ENCODE measurements at regions not wholly inside any gene's neighbourhood (a gene's known extent, or its start where the extent isn't known, plus 50 kb on each side); places are given as distances from the start of the nearest gene placed in this dataset.

GRCh38 chr12:13425766-13426165, 229.2 kb downstream of the EMP1 start (continued):
- TF ChIP-seq, protein P1, sequence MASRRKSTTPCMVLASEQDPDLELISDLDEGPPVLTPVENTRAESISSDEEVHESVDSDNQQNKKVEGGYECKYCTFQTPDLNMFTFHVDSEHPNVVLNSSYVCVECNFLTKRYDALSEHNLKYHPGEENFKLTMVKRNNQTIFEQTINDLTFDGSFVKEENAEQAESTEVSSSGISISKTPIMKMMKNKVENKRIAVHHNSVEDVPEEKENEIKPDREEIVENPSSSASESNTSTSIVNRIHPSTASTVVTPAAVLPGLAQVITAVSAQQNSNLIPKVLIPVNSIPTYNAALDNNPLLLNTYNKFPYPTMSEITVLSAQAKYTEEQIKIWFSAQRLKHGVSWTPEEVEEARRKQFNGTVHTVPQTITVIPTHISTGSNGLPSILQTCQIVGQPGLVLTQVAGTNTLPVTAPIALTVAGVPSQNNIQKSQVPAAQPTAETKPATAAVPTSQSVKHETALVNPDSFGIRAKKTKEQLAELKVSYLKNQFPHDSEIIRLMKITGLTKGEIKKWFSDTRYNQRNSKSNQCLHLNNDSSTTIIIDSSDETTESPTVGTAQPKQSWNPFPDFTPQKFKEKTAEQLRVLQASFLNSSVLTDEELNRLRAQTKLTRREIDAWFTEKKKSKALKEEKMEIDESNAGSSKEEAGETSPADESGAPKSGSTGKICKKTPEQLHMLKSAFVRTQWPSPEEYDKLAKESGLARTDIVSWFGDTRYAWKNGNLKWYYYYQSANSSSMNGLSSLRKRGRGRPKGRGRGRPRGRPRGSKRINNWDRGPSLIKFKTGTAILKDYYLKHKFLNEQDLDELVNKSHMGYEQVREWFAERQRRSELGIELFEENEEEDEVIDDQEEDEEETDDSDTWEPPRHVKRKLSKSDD (CRISPR knock-in tag; IDR thresholded peaks at IDR 0.05; ENCODE audit: low read depth): no peak
- no peak for TF ChIP-seq ZNF512 (CRISPR knock-in tag; IDR thresholded peaks at IDR 0.05)

- H3K27me3 ChIP-seq (ENCODE audit: control insufficient read depth in 1 of 2, insufficient read depth in 2 of 2, low read length in 2 of 2): no peaks in the 10 kb centered on the region
- H3K36me3 ChIP-seq (replicated peaks in 1 of 2; ENCODE audit: control insufficient read depth in 1 of 2, insufficient read depth in 2 of 2, low read length in 2 of 2): no peaks in the 10 kb centered on the region
- in situ Hi-C loops (cut with HindIII; ENCODE audit: extremely low pct_ligation_motif_present, low pct_unique_long_range_greater_than_20kb) (no loop called here), intact Hi-C loops (cut with micrococcal nuclease; ENCODE audit: unreplicated experiment) (no loop called here)
- no peak overlapping the region for H3K4me3 ChIP-seq (replicated peaks in 1 of 3; ENCODE audit: insufficient read depth in 1 of 3, low read depth in 2 of 3, low read length in 3 of 3)
- ATAC-seq (no peak), FAIRE-seq (no peak), DNase-seq (ENCODE audit: low spot score) (no peak)
- H3K4me2 ChIP-seq (ENCODE audit: low read depth, low read length): no peak overlapping the region
- POLR2A ChIA-PET: no interaction called here
- no peak overlapping the region for H3K27ac ChIP-seq (ENCODE audit: extremely low read length, insufficient read depth, low read length)
- no peaks in the 10 kb centered on the region for H3K4me1 ChIP-seq (ENCODE audit: insufficient read depth, low read length)
- WGBS (ENCODE audit: low lambda C conversion rate): 0% methylated on average over 2 of the region's 2 CpGs
- no peak overlapping the region for H2AFZ ChIP-seq (ENCODE audit: low read length)
- CTCF ChIA-PET (ENCODE audit: low intra/inter-chr PET ratio, low total read pairs): no interaction called here
- no peaks in the 10 kb centered on the region for H3K79me2 ChIP-seq (ENCODE audit: insufficient read depth, low read length)
- no peaks in the 10 kb centered on the region; the same call in 1 of the 2 replicates for H4K20me1 ChIP-seq (ENCODE audit: insufficient read depth, low read length)
- TF ChIP-seq ZNF850 (CRISPR knock-in tag; conservative IDR thresholded peaks at IDR 0.05): no peak
- TF ChIP-seq, protein P2, sequence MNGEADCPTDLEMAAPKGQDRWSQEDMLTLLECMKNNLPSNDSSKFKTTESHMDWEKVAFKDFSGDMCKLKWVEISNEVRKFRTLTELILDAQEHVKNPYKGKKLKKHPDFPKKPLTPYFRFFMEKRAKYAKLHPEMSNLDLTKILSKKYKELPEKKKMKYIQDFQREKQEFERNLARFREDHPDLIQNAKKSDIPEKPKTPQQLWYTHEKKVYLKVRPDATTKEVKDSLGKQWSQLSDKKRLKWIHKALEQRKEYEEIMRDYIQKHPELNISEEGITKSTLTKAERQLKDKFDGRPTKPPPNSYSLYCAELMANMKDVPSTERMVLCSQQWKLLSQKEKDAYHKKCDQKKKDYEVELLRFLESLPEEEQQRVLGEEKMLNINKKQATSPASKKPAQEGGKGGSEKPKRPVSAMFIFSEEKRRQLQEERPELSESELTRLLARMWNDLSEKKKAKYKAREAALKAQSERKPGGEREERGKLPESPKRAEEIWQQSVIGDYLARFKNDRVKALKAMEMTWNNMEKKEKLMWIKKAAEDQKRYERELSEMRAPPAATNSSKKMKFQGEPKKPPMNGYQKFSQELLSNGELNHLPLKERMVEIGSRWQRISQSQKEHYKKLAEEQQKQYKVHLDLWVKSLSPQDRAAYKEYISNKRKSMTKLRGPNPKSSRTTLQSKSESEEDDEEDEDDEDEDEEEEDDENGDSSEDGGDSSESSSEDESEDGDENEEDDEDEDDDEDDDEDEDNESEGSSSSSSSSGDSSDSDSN (CRISPR knock-in tag; IDR thresholded peaks at IDR 0.05): no peak
- no TSS peak for BruUV-seq (replicated peaks)
- no peaks in the 10 kb centered on the region for H3K9me3 ChIP-seq (ENCODE audit: low read length)
- no peak overlapping the region for H3K9ac ChIP-seq (ENCODE audit: insufficient read depth, low read depth, low read length)
Measured at GRCh38 chr12:13422291-13422690, 225.8 kb downstream of the EMP1 start.

All from HepG2 (cell line).